ENCODE measurements at regions not wholly inside any gene's neighbourhood (a gene's known extent, or its start where the extent isn't known, plus 50 kb on each side); places are given as distances from the start of the nearest gene placed in this dataset.

DNA sequence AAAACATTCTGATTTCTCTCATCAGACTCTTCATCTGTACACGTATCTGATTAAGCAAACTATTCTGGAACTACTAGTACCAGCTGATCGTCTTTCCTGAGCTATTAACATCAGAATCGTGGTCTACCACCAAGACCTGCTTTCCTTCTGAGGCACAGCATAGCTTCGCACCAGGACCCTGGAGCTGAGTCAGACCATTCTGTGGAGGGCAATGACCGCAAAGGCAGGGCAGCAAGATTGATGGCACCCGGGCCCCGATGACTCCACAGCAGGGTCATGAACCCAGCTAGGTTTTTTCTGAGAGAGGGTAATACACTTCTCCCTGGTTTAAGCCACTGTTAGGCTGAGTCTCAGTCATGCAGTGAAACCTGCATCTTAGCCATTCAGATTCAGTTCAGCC is 158.7 kb upstream of the GPR12 start:
- DNase-seq: no peak

DNA sequence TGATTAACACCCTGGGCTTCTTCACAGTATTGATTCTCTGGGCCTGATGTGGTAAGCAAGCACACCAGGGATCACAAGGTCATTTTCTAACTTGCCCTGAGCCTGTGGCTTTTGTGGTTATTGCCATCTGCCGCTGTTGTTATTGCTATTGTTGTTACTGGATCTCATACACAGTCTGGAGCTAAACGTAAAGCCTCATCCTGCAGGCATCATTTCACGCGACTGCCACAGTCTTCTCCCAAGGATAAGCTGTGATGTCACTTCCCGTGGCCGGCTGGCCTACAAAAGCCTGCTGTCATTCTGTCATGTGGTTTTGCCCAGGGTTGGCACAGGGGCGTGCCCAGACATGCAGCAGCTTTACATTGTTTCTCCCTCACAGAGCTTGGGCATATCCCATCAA is 154.0 kb upstream of the GPR12 start:
- intact Hi-C loops (cut with DNase I, micrococcal nuclease): no loop called here
- no peak for ATAC-seq
- DNase-seq: no peak

More for the DNA sequence above, 158.7 kb upstream of the GPR12 start:
- no peak for ATAC-seq
- intact Hi-C loops (cut with DNase I, micrococcal nuclease): no loop called here

DNA sequence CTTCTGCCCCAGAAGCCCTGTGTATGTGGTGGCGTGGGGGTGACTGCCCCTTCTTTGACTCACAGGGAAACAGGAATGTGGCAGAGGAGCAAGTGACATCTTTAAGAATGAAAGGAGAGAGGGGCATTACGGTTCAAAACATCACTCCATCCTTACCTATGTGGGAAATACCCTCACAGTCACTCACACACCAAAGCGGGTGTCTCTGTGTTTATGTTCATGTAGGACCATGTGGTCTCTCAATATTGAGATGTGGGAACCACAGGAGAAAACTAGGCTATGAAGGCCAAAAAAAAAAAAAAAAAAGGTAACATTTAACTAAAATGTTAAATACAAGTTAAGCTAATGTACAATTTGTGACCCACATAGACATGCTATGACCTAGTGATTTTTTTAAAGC is 153.6 kb upstream of the GPR12 start:
- DNase-seq (no peak), ATAC-seq (no peak)
- intact Hi-C loops (cut with DNase I, micrococcal nuclease): no loop called here

DNA sequence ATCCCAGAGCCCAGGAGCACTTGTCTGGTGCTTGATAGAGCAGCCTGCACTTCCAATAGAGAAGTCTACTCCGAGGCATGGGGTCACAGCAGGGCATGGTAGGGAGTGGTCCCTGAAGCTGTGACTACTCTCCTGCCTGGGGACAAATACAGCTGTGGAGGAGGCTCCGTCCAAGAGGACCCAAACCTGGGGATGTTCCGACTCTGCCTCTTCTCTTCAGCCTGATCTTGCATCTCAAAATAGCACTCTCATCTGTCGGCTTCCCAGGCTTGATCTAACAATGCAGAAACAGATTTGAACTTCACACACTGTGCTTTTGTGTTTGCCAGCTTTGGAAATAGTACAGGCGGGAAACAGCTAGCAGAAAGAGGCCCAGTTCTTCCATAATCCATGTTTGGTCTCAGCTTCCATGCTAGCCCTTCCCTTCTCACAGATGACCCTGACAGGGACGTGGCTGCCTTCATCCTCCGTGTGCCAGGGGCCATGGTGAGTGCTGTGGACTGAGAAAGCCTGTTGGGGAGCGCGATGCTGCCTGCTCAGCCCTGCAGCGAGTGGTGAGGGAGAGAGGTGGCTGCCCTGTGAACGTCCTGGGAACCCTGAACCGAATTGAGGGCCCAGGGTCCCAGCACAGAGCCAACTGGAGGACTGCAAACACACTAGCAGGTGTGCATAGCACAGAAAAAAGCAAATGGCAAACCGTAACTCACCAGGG is 150.3 kb upstream of the GPR12 start:
- ATAC-seq: no peak
- intact Hi-C loops (cut with DNase I, micrococcal nuclease): no loop called here
- DNase-seq: no peak

DNA sequence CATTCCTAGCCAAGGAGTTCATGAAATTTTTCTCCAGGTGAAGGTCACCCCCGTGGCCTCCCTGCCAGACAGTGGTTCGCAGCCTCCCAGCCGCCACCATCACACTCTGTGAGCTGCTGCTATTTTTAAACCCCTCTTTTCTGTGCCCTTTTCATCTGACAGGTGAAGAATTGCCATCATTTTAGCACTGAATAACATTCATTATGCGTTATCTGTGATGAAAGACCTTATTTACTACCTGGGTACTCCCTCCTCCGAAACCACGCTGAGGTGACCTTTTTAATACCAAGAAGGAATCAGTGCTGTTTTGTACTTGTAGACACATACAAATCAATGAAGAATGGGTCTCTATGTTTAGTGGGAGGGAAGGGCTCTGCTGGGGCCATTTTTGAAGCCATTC is 148.9 kb upstream of the GPR12 start:
- intact Hi-C loops (cut with DNase I, micrococcal nuclease): no loop called here
- ATAC-seq (no peak), DNase-seq (no peak)

DNA sequence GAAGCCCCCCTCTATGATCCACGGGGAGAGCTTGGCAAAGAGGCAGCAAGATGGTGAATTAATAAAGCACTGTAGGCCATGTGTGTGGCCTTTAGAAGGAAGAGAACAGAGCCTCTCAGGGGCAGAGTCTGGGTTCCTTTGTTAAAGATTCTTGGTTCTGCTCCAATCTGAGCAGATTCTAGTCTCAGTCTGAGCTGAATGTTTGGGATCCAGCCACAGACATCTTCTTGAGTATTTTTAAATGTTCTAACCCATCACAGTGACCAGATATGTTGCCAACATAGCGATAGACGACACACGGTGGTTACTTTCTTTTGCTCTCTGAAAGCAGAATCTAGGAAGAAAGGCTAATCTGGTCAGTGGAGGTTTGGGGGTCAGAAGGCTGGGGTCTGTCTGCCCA is 147.5 kb upstream of the GPR12 start:
- ATAC-seq (no peak), DNase-seq (no peak)
- intact Hi-C loops (cut with DNase I, micrococcal nuclease): no loop called here

DNA sequence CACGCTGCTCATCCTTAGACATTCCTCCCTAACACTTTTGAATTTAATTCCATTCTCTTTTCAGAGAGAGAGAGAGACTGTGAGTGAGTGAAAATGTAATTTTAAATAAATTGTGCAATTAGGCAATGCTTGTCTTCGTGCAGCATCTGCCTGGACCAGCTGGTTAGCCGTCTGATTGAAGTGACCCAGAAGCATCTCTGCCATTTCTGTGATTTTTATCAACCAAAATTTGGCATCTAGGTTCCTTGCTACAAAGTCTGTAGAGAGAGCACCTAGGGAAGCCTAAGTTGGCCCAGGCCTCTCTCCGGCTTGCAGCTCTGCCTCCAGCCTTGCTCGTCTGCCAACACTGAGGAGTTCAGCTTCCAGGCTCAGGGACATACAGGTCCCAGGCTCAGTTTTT is 138.6 kb upstream of the GPR12 start:
- ATAC-seq (no peak), DNase-seq (no peak)
- intact Hi-C loops (cut with DNase I, micrococcal nuclease): no loop called here

DNA sequence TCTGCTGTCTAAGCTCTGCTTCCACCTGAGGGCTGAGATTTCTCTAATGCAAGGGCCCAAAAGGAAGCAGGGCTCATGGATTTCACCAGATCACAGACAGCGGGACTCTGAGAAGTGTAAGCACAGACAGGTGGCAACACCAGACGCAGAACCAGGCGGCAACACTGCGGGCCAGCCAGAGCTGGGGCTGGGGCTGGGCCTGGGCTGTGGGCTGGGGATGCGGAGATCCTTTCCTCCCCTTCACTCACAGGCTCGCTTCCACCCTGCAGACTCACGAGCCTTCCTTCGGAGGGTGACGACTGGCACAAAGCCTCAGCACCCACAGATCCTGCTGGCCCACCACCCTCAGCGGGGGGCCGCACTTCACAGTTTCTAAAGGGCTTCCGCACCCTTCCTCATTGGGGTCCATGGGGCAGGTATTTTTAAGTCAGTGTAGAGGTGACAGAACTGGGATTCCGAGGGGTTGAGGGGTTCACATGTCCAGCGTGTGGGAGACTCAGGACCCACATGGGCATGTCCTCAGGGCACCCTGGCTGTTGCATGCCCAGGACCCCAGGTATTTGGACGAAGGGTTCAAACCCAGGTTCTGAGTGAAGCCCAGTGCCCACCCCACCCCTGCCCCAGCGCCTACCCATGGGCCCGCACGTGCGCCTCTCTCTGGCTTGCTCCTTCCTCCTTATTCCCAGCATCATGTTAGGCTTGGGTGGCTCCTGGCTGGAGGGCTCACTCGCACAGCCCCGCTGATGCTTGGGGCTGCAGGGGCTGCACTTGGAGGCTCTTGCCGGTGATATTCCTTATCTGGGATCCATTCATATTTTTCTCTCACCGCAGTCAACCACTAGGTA is 137.3 kb upstream of the GPR12 start:
- ATAC-seq: no peak
- intact Hi-C loops (cut with DNase I, micrococcal nuclease): no loop called here
- DNase-seq: no peak

DNA sequence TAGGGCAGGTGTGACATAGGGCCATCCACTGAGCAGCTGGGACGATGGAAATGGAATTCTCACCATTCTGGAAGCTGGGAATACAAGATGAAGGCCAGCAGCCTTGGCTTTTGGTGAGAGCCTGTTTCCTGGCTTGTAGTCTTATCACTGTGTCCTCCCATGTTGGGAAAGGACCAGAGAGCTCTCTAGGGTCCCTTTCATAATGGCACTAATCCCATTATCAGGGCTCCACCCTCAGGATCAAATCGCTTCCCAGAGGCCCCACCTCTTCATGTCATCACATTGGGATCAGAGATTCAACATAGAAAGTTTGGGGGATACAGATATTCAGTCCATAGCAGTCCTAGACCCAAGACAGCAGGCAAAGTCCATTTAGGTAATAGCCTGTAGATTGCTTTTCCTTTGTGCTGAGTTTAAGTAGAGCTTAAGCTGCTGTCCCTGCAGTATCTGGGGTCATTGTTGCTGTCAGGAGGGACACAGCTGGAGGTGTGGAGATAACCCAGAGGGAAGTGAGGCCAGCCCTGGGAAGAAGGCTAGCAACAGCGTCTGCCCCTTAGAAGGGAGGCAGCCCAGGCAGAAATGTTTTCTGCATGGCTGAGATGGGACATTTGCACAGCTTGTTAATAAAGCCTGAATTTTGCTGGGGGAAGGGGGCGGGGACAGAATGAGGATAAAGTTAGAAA is 136.5 kb upstream of the GPR12 start:
- intact Hi-C loops (cut with DNase I, micrococcal nuclease): no loop called here
- DNase-seq: no peak
- ATAC-seq: no peak

DNA sequence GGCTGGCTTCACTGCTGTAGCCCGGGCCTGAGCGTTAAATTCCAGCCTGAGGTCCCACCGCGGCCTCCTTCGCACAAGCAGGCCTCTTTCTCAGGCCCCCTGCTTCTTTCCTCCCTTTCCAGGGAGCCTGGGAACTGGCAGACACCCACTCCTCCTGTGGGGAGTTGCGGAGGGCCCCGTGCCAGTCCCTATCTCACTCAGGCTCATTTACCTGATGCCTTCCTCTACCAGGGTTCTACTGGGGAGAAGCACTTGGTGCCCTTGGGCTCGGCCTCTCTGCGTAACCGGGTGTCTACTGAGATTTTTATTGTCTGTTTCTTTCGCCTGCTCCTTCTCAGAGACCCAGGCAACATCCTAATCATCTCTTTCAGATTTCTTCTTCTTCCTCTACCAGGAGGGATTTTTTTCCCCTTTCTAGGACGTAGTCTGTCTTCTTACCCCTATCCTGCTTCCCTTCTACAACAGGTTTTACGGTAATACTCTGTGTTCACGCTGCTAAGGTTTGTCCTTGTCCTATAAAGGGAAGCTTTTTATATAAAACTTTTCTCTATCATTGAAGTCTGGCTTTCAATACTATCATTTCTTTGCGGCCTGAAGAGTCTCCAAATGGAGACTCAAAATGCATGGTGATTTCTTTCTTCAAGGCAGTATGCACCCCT is 135.4 kb upstream of the GPR12 start:
- intact Hi-C loops (cut with DNase I, micrococcal nuclease): no loop called here
- DNase-seq: no peak
- no peak for ATAC-seq

DNA sequence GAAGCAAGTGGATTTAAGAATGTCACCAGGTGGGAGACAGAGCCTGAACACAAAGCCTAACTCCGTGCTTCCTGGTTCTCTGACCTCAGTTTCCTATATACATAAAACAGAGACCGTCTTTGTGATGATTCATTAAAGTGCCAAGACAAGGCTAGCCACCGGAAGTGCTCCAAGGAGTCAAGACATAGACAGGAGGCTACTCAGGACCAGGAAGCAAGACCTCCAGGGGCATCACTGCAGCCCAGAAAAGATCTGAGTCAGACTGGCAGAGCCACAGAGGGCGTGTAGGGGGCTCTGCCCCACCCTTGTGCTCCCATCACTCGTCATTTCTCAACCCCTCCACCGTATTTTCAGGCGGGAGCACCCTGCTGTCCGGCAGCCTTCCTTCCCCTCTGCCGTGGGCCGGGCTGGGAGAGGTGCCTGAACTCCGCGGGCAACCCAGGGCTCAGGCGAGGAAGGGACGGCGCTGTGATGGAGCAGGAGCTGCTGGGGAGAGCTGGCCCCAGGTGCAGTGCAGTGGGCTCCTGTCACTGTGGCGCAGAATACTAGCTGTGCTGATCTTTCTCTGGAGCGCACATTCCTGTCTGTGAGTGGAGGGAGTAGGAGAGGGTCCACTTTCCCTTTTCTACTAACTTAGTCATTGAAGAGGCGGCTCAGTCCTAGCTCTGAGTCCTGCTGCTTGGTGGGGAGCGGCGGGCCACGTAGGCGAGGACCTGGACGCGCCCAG is 134.7 kb upstream of the GPR12 start:
- DNase-seq (no peak), ATAC-seq (no peak)
- intact Hi-C loops (cut with DNase I, micrococcal nuclease): no loop called here

DNA sequence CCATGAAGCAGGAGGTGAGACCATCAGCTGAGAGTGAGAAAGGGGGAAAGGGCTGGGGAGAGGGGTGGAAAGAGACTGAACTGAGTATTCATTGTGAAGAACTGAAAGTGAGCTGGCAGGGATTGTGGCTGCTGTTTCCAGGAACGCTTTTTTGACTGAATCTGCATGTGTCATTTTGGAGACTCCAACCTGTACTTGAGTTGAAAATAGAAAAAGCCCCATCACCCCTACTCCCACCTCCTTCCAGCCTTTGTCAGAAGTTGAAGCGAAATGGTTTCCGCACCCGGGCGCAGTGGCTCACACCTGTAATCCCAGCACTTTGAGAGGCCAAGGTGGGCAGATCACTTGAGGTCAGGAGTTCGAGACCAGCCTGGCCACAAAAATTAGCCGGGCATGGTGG is 128.0 kb upstream of the GPR12 start:
- intact Hi-C loops (cut with DNase I, micrococcal nuclease): no loop called here
- ATAC-seq: no peak
- no peak for DNase-seq

DNA sequence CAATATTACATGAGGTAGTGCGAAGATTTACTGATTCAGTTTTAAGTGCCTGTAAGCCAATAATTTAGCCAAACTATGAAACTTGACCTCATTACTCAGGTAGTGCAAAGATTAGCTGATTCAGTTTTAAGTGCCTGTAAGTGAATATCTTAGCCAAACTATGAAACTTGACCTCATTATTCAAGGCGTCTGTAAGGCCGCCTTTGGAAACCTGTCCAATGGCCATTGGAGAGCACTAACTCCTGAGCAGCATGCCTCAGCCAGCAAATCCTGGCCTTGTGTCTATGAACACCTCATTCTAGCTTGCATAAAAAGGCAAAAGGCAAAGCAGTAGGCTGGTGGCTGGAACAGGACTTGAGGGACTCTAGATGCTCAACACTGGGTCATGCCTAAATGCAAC is 127.0 kb upstream of the GPR12 start:
- intact Hi-C loops (cut with DNase I, micrococcal nuclease): no loop called here
- ATAC-seq: no peak

DNA sequence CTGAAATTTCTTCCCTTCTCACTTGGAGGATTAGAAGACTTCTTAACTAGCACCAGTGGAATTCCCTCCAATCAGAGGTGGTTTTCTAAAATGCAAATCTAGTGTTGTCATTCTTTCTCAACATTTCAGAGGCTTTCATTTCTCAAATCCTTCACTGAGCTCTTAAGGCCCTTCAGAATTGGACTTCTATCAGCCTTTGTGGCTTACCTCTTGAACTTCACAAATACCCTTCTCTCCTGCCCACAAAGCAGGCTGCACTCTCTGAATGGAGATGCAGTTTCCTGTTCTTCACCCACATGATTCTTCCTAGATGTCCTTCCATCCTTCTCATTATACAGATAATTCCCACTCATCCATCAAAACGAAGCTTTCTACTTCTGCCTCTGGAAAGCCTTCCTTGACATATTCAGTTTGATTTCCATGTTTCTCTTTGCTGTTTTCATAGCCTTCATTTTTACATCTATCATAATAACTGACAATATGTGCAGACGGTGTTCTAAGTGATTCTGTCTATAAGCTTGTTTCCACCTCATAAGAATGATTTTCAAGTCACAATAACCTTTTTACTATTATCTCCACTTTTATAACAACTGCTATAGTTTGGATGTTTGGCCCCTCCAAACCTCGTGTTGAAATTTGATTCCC is 123.1 kb upstream of the GPR12 start:
- no peak for ATAC-seq
- intact Hi-C loops (cut with DNase I, micrococcal nuclease): no loop called here

More for the DNA sequence above, 127.0 kb upstream of the GPR12 start:
- DNase-seq: no peak

DNA sequence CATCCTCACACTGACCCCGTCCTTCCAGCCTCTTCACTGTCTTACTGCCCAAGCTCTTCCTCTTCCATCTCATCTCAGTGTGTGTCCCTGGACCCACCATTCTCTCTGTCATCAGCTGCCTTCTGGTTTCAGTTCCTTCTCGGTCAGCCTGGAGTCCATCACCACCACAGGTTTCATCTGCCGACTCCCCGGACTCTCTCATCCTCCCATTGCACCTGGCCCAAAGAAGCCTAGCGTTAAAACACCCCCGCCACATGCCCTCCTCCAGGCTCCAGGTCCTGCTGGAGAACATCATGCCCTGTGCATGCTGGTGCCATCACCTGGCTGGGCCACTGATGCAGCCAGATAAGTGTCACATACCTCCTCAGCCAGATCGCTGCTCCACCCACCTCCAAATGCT is 122.1 kb upstream of the GPR12 start:
- no peak for ATAC-seq

More for the DNA sequence above, 123.1 kb upstream of the GPR12 start:
- DNase-seq: no peak

DNA sequence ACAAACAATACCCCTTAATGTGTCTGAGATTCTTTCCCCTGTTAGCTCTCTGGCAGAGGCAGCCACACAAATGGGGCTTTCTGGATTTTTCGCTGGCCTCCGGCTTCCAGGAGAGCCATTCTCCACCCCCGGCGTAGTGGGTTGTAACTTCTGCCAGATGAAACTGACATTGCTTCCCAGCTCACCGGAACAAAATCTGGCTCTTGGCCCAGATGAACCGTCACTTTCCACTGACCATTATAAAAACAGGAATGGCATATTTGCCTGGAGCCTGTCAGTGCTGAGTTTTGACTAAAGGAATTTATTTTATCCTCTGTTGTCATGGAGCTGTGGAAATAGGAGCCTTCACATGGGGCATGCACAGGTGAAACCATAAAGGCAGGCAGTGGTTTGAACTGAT is 120.6 kb upstream of the GPR12 start:
- no peak for ATAC-seq
- intact Hi-C loops (cut with DNase I, micrococcal nuclease): no loop called here

More for the DNA sequence above, 122.1 kb upstream of the GPR12 start:
- intact Hi-C loops (cut with DNase I, micrococcal nuclease): no loop called here
- no peak for DNase-seq

DNA sequence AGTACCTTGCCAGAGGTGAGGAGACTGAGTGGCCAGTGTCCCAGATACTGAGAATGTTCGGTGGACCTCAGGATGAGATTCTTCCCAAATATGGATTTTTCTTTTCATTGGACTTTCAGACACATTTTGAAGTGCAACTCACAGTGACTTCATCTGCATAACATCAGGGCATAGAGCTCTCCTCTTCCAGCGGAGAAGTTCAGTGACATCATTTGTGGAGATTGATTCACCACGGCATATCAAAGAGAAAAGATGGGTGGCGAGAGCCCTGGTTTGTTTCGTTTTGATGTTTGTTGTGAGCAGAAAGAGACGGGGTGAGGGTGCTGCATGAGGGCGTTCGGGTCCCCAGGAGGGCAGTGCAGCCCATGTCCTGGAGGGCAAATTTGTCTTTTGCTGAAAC is 120.1 kb upstream of the GPR12 start:
- DNase-seq (no peak), ATAC-seq (no peak)
- intact Hi-C loops (cut with DNase I, micrococcal nuclease): no loop called here

More for the DNA sequence above, 120.6 kb upstream of the GPR12 start:
- no peak for DNase-seq

DNA sequence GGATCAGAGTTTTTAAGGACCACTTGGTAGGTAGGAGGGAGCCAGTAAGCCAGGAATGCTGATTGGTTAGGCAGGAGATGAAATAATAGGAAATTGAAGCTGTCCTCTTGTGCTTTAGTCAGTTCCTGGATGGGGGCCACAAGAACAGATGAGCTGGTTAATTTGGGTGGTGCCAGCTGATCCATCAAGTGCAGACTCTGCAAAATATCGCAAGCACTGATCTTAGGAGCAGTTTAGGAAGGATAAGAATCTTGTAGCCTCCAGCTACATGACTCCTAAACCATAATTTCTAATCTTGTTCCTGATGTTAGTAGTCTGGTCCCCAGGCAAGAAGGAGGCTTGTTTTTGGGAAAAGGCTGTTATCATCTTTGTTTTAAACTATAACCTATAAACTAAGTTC is 117.9 kb upstream of the GPR12 start:
- DNase-seq: no peak
- intact Hi-C loops (cut with DNase I, micrococcal nuclease): no loop called here
- no peak for ATAC-seq

Measured in left colon (tissue), 2 donors.